ENCODE measurements at regions not wholly inside any gene's neighbourhood (a gene's known extent, or its start where the extent isn't known, plus 50 kb on each side); places are given as distances from the start of the nearest gene placed in this dataset.

GRCh38 chr6:156283091-156283490 is 494.1 kb upstream of the ARID1B start:
- TF ChIP-seq EP300 (IDR thresholded peaks at IDR 0.05) (no peak), POLR2A (IDR thresholded peaks at IDR 0.05) (no peak), POLR2AphosphoS5 (IDR thresholded peaks at IDR 0.05) (no peak), CTCF (IDR thresholded peaks at IDR 0.05) (no peak)
- 85 to 96% (median 88%) methylated on average over 1 of the region's 1 CpG for WGBS, 5 donors
- Histone ChIP-seq H3K36me3 (no peaks in the 10 kb centered on the region), H3K9me3 (no peaks in the 10 kb centered on the region), H3K4me1 (no peaks in the 10 kb centered on the region), H3K27ac (no peak overlapping the region), H3K27me3 (no peaks in the 10 kb centered on the region), H3K4me3 (no peak overlapping the region)
- DNase-seq, result no peak
- intact Hi-C loops (cut with DNase I; ENCODE audit: low total_unique reads), result no loop called here

GRCh38 chr6:156282087-156282486 is 495.1 kb upstream of the ARID1B start:
- Histone ChIP-seq H3K4me3 (no peak overlapping the region), H3K27me3 (no peaks in the 10 kb centered on the region), H3K27ac (no peak overlapping the region), H3K36me3 (no peaks in the 10 kb centered on the region), H3K4me1 (no peaks in the 10 kb centered on the region), H3K9me3 (peaks cover 0 to 5% (median 2%) of the 10 kb centered on the region in 4 donors)
- WGBS, 5 donors, result 69 to 82% (median 76%) methylated on average over 1 of the region's 1 CpG
- intact Hi-C loops (cut with DNase I; ENCODE audit: low total_unique reads), result no loop called here
- no peak for DNase-seq
- no peak for TF ChIP-seq EP300 (IDR thresholded peaks at IDR 0.05)

GRCh38 chr6:156281266-156281665 is 495.9 kb upstream of the ARID1B start:
- H3K36me3 ChIP-seq, result no peaks in the 10 kb centered on the region
- intact Hi-C loops (cut with DNase I; ENCODE audit: low total_unique reads), result no loop called here
- peaks cover 0 to 5% (median 2%) of the 10 kb centered on the region in 4 donors for H3K9me3 ChIP-seq
- H3K4me1 ChIP-seq, result no peaks in the 10 kb centered on the region
- no peak overlapping the region for H3K4me3 ChIP-seq
- DNase-seq, result no peak
- H3K27me3 ChIP-seq, result no peaks in the 10 kb centered on the region
- H3K27ac ChIP-seq, result no peak overlapping the region
- TF ChIP-seq POLR2AphosphoS5 (IDR thresholded peaks at IDR 0.05), result no peak
- TF ChIP-seq CTCF (IDR thresholded peaks at IDR 0.05), result no peak
- TF ChIP-seq EP300 (IDR thresholded peaks at IDR 0.05), result no peak
- TF ChIP-seq POLR2A (IDR thresholded peaks at IDR 0.05), result no peak
- 62 to 83% (median 79%) methylated on average over 4 of the region's 4 CpGs for WGBS, 5 donors

GRCh38 chr6:156280065-156280464 is 497.1 kb upstream of the ARID1B start:
- 52 to 56% (median 53%) methylated on average over 4 of the region's 4 CpGs for WGBS, 5 donors
- intact Hi-C loops (cut with DNase I; ENCODE audit: low total_unique reads), result no loop called here
- DNase-seq, result peak in 1 of 2 donors; percentile 30
- Histone ChIP-seq H3K27ac (no peak overlapping the region), H3K9me3 (peaks cover 0 to 5% (median 2%) of the 10 kb centered on the region in 4 donors), H3K27me3 (no peaks in the 10 kb centered on the region), H3K4me1 (no peaks in the 10 kb centered on the region), H3K4me3 (no peak overlapping the region), H3K36me3 (no peaks in the 10 kb centered on the region)
- no peak for TF ChIP-seq EP300 (IDR thresholded peaks at IDR 0.05)
- TF ChIP-seq CTCF (IDR thresholded peaks at IDR 0.05), result no peak
- TF ChIP-seq POLR2A (IDR thresholded peaks at IDR 0.05), result no peak
- TF ChIP-seq POLR2AphosphoS5 (IDR thresholded peaks at IDR 0.05), result no peak

GRCh38 chr6:156279261-156279969 is 497.8 kb upstream of the ARID1B start:
- intact Hi-C loops (cut with DNase I; ENCODE audit: low total_unique reads), result no loop called here
- peak in 1 of 2 donors; percentile 50 for DNase-seq
- Histone ChIP-seq H3K4me1 (no peaks in the 10 kb centered on the region), H3K27ac (no peak overlapping the region), H3K27me3 (no peaks in the 10 kb centered on the region), H3K36me3 (no peaks in the 10 kb centered on the region), H3K9me3 (peaks cover 0 to 5% (median 2%) of the 10 kb centered on the region in 4 donors), H3K4me3 (no peak overlapping the region)
- TF ChIP-seq POLR2AphosphoS5 (IDR thresholded peaks at IDR 0.05) (no peak), CTCF (IDR thresholded peaks at IDR 0.05) (no peak), POLR2A (IDR thresholded peaks at IDR 0.05) (no peak), EP300 (IDR thresholded peaks at IDR 0.05) (no peak)
- 55 to 81% (median 69%) methylated on average over 3 of the region's 3 CpGs for WGBS, 5 donors

Data from stomach (tissue), 8 donors.